HG03520 (cell line): ENCODE measurements at regions not wholly inside any gene's neighbourhood (a gene's known extent, or its start where the extent isn't known, plus 50 kb on each side); places are given as distances from the start of the nearest gene placed in this dataset.

ENCODE experiments used
- ATAC-seq: cut with Tn5 transposase; IDR thresholded peaks from one replicate; pipeline ENCODE4 v1.9.1; 2021; ENCODE audit warnings: mild to moderate bottlenecking, moderate library complexity; ENCODE audit not compliant: unreplicated experiment

DNA sequence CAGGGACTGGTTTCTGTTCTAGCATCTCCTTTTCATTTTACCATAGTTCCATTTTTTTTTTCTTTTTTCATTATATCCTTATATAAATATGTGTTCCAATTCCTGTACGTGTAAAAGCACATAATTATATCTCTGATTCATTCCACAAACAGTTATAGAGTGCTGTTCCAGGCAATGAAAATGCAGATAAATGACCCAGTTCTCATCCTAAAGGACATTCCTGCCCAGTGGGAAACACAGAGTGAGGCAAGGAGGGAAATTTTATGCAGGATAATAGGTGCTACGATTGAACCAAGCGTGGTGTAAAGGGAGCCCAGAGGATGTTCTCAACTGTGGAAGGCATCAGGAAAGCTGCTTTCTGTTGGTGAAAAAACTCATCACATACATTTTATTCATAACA, 408.1 kb downstream of the GATA3 start:
- no peak for ATAC-seq

DNA sequence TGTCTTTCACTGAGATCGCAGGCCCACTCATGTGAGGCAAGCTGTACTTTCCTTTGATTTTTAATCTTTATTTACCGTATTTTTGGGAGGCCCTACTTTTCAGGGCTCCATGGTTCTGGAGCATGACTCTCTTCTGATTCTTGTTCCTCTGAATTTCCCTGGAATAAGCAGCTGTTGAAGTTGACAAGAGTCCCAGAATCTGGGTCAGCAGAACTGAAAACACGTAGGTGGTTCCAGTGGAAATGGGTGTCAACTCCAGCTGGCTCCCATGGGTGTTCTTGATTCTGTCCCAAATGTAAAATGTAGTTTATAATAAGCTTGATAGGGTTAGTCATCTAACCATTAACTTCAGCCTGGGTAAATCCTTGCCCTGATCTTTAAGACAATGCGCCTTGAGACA, 409.4 kb downstream of the GATA3 start:
- ATAC-seq, result no peak

DNA sequence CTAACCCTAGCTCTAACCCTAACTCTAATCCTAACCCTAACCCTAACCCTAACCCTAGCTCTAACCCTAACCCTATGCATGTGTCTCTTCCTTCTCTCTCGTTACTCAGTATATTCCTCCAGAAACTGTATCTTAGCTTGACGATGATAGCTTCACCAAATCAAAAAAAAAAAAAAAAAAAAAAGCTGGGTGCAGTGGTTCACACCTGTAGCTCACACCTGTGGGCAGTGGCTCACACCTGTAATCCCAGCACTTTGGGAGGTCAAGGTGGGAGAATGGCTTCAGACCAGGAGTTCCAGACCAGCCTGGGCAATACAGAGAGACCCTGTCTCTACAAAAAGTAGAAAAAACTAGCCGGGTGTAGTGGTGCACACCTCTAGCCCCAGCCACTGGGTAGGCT, 414.0 kb downstream of the GATA3 start:
- no peak for ATAC-seq

DNA sequence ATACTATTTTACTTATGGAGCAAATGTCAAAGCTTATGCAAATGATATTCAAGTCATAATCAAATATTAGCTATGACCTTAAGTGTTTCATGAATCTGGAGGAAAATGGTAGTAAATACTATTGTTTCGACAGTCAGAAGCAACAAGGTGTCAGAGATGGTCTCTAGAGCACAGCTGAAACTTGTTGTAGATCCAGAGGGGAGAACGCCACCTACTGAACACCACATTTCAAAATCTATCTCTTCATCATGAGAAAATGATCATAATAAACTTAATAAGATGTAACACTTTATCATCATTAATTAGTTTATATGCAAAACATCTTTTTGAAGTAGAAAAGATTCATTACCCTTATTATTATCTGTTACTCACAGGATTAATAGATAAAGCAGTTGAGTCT, 418.7 kb downstream of the GATA3 start:
- no peak for ATAC-seq

DNA sequence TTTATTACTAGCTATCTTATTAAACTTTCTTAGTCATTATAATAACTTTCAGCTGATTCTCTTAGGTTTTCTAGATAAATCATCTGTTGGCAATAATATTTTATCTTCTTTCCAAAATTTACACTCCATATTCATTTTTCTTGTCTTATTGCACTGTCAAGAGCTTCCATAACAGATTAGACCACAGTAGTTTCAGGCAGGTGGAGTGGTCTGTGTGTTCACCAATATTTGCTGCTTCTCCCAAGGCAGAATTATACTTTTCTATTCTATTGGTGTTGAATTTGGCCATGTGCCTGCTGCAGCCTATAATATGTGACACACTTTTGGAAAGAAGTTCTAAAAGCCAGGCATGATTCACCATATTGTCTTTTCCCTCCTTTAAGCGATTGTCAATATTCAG, 422.8 kb downstream of the GATA3 start:
- no peak for ATAC-seq

DNA sequence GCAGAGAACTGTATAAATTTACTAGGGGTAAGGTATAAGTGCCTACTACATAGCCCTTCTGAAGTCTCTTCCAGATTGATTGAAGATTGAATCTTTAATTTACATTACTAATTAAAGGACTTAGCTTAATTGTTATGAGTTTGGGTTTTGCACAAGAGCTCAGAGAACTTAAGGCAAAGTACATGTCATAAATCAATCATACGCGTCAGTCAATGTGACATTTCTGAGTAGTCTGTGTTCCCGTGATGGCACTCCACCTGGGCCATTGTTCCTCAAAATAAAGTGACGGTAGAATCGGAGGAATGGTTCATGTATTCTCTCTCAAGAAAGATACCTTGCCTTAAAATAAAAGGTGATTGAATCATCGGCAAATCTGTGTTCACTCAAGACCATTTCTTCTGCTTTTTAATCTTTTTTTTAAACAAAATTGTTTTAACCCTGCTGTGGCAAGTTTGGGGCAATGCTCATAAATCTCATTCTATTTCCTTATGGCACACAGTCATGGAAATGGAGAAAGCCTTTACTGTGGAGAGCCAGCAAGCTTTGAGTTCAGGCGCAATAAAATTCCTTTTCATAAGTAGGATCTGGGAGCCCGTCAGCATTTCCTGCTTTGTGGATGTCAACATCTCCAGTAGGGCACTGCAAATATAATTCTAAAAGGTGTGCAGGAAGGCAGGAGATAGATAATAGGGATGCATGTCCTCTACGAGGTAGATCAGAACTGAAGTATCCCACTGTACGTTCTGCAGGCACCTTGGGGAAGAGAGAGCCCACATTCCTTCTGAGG, 427.4 kb downstream of the GATA3 start:
- ATAC-seq, result no peak

DNA sequence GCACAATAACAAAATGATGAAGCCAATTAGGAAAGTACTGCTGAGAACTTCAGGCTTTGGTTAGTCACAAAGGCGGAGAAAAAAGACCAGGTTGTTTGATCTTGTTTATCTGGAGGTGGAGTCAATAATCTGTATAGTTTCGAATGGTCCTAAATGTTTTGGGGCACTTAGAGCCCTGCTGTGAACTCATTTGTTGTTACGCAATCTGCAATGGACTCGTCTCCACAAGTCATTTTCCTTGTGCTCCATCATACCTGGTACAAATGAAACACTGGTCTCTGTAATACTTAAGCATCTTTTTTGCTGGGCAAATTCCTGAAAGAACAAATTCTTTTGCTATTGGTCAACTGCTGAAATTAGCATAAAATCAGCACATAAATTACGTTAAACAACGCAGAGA, 430.5 kb downstream of the GATA3 start:
- ATAC-seq, result no peak

DNA sequence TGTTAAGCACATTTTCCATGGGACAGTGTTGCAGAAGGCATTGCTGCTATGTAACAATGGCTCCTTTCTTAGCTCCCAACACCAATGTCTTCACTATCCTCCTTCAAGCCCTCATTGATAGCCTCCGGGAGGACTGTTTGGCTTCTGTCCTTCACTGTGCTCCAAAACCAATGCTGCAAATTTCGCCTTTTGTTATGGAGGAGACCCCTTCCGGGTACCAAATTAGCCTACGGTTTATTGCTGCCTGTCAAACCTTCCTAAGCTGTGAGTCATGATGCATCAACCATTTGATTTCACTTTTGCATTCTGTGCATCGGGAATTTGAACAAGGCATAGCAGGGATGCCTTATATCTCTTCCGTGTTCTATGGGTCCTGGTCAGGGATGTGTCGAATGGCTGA, 432.9 kb downstream of the GATA3 start:
- no peak for ATAC-seq

DNA sequence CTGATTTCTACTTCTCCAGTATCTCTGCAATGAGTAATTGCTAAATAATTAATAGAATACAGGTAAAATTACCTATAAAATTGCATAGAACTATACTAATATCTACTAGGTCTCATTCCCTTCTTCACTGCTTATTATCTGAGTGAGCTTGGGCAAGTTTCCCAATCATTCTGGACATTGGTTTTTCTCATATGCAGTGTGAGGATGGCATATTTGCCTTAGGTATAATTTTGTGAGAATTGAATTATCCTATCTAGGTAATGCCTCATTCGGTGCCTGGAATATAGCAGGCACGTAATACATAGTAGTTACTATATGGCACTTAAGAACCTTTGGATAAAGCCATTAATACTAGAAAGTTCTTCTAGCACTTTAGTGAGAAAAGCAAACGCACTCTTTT, 434.7 kb downstream of the GATA3 start:
- ATAC-seq, result no peak

DNA sequence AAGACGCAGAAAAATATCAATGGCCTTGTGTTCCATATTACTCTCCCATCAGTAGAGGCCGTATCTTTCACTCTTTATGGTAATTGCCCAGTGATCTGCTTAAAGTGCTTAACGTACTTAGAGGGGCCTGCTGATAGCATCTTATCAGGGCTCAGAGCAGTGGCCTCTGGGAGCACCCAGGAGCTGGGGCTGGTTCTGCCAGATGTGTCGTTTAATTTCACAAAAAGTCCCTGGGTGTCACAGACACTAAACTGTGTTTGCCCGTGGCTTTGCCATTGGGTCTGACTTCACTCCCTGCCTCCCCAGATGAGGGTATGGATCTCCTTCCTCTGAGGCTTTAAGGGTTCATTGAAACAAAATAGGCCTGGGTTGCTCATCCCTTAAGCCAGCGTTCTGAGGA, 435.3 kb downstream of the GATA3 start:
- ATAC-seq, result no peak

DNA sequence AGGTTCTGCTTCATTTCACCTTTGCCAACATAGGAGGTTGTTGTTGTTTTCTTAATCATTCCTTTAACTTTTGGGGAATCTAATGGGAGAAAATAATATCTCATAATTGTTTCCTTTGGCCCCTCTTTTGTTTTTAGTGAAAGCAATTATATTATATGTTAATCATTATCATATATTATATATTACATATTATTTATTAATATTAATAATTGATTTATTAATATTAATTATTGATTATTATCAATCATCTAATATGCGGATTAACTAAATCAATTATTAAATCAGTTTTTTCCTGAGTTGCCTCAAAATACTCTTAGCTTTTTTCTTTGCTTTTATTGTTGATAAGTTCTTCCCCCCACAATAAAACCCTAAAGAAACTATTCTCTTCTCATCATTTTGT, 443.8 kb downstream of the GATA3 start:
- ATAC-seq, result no peak

DNA sequence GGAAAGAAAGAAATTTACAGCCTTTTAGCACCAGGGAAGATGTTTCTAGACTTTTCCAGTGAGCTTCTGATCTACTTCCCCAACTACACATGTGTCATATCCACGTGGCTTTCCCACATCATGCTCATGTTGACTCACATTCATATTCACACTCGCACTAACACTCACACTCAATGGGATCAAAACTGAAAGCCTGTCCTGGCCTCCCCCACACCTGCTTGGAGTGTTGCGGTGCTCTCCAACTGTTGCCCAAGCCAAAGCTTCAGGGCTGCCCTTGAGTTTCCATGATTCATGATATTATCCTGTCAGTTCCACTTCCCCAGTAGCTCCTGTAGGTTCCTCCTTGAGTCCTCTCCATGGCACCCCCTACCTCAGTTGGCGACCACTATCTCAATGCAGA, 444.4 kb downstream of the GATA3 start:
- ATAC-seq, result no peak

DNA sequence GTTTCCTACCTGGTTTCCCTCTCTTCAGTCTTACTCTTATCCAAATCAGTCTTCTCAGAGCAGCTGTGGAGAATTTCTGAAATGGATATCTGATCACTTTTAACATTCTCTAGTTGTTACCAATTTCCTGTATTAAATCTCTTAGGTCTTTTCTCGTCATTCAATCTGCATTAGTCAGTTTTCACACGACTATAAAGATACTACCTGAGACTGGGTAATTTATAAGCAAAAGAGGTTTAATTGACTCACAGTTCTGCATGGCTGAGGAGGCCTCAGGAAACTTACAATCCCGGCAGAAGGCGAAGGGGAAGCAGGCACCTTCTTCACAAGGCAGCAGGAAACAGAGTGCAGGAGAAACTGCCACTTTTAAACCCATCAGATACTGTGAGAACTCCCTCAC, 444.8 kb downstream of the GATA3 start:
- ATAC-seq, result no peak

DNA sequence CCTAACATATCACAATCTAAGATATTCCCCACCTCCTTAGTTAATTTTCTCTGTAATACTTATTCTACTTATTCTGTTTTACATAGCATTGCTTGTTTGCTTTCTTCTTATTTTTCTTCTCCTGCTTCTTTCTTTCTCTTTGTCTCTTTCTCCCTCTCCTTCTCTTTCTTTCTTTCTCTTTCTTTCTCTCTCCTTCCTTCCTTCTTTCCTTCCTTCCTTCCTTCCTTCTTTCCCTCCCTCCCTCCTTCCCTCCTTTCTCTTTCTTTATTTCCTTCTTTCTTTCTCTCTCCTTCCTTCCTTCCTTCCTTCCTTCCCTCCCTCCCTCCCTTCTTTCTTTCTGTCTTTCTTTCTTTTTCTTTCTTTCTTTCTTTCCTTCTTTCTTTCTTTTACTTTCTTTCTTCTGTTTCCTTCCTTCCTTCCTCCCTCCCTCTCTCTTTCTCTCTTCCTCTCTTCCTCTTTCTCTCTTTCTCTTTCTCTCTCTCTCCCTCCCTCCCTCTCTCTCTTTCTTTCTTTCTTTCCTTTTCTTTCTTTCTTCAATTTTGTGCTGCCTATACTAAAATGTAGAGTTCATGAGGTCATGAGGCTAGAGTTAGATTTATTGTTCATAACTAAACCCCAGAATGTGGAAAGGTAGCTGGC, 445.4 kb downstream of the GATA3 start:
- no peak for ATAC-seq

DNA sequence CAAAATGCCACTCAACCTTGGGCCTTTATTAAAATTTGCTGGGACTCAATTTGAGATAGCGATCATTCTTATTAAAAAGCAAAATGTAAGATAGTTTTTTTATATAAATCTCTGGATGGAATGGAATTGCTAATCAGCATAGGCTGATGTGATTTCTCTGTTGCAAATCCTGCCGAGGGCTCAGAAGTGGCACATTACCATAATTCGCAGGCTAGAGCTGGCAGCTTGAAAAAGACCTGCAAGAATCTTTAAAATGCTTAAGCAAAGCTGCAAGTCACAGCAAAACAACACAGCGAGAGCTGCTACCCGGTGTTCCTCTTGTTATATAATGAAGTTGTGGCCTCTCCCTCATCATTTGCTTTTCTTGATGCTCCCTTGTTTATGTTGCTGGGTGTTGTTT, 448.1 kb downstream of the GATA3 start:
- ATAC-seq, result no peak

DNA sequence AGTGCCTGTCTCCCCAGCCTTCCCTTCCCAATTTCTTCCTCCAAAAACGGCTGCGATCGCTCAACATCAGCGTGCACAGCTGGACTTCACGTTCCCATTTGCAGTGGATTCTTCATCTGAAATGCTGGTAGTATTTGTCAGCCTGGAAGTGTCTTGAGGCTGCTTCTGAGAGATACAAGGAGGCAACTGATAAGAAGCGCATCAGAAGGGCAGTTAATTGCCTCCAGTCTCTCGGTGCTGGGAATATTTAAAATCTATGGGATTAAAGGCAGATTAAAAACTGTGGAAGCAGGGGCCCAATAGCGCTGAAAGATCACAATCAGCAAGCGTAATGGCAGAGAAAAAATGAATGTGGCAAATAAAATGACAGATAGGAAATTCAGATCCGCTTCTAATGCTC, 450.0 kb downstream of the GATA3 start:
- no peak for ATAC-seq

DNA sequence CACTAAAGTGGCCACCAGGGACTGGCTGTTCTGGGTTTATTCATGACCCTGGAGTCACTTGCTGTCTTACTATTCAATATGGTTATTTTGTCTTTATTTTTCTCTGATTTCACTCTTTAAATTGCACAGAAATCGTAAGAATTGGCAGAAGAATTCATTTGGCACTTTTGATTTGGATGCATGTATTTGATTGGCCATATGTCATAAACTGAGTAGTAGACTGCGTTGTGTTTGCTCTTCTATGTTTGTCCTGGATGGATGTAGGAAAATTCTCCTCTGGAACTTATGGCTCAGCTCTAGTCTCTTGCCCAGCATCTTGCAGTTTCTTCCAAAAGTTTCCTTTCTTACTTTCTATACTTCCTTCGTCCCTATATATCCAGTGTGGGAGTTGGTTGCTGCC, 452.7 kb downstream of the GATA3 start:
- ATAC-seq, result no peak

DNA sequence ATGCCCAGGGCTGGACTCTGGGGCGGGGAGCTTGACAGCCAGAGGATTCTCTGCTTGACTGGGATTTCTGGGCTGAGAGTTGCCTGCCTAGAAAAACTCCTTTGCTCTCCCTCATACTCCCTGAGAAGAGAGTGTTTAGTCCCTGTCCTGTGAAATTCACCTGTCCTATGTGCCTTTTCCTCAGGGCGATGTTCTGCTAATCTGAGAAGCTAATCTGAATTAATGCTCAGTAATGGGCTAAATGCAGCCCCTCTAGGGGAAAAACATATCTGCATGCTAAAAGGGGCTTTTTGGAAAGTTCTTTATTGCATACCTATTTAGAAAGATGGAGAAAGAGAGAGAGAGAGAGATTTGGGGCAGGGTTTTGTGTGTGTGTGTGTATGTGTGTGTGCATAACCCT, 454.4 kb downstream of the GATA3 start:
- no peak for ATAC-seq

DNA sequence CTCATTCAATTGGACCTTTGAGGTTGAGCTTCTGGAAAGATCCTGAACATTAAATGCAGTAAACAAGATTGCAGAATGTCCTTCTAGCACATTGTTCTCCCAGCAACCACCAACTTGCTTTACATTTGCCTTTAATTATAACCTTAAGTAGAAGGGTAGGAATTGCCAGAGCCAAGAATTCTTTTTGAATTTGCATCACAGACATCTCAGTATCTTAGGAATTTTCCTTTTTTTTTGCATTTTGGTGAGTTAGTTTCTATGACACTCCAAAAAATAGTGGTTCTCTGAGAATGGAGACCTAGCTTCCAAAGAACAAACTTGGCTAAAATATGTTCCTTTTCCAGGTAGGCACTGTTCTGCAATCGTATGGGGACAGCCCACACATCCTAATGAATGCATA, 456.0 kb downstream of the GATA3 start:
- no peak for ATAC-seq

DNA sequence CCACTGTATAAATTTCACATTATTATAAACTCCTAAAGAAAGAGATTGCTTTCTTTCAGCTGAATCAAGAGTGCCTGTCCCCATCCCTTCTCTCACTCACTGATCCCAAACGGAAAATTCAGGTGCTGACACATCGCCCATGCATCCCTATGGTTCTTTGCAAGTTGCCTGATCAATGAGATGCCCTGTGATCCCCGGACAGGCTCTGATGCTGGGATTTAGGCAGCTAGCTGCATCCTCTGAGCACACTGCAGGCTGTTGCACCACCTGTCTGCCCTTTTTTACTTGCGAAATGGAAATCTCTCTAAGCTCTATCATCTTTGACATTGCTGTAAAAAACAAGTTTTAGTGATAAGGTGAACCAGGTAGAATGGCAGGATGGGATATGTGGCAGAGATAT, 456.5 kb downstream of the GATA3 start:
- ATAC-seq, result no peak

DNA sequence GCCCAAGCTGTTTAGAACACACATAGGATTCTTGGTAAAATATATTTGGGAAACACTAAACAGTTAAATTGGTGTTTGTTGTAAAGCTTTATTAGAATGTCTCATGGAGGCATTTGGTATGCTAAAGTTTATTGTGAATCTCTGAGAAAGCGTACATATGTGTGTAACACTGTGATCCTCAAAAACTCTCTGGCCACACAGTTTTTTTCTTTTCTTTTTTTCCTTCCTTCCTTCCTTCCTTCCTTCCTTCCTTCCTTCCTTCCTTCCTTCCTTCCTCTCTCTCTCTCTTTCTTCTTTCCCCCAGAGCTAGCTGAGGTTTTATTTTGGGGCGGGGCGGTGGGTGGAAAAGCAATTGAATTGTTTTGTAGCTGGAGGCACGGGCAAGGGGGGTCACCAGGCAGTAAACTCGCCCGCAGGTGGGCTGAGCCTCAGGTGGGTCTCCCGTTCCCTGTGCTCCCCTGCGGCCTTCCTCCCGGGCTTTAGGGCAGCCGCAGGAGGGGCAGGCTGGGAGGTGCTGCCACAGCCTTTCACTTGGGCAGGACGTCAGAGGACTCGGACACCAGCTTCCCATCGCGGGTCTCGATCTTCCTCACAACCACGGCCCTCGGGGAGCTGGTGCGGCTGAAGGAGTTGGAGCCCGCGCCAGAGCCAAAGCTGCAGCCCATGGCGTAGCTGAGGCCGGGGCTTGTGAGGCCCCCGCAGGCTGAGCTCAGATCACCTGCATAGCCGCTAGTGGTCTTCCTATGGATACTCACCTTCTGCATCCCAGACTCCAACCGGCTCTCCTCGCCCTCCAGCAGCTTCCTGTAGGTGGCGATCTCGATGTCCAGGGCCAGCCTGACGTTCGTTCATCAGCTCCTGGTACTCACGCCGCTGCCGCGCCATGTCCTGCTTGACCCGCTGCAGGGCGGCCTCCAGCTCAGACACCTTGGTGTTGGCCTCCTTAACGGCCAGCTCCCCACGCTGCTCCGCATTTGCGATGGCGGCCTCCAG, 459.0 kb downstream of the GATA3 start:
- no peak for ATAC-seq

DNA sequence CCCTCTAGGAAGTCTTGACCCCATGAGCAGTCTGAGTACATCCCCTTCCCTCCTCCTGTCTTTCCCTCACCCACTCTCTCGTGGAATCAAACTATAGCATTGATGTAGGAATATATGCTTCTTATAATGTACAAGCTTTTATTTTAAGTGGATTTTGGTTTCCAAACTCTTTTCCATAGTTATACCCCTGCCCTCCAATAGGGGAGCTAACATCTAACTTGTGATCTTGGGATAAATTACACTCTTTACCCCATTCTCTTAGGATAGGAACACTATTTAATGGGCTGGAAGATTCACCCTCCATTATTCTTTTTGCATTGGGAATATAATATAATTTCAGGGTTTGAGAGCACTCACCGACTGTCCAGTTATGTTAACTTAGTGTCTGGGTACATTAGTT, 465.9 kb downstream of the GATA3 start:
- no peak for ATAC-seq
